BLaER1 treated with 17β-estradiol and CSF1 and Interleukin-3, amounts not matched to agents 10 nM and 100 nM (cell line): ENCODE measurements at regions not wholly inside any gene's neighbourhood (a gene's known extent, or its start where the extent isn't known, plus 50 kb on each side); places are given as distances from the start of the nearest gene placed in this dataset.

Source experiments
- H3K27ac ChIP-seq, 11 experiments: shearing (Covaris generic); formaldehyde crosslinking; 2 replicates each; pipeline ENCODE4 v1.8.1; 2022
- H3K27me3 ChIP-seq, 11 experiments: shearing (Covaris generic); formaldehyde crosslinking; 2 replicates each; pipeline ENCODE4 v1.8.1; 2022
- H3K36me3 ChIP-seq, 11 experiments: shearing (Covaris generic); formaldehyde crosslinking; 2 replicates each; pipeline ENCODE4 v1.8.1; 2022
- H3K4me1 ChIP-seq, 10 experiments: shearing (Covaris generic); formaldehyde crosslinking; 2 replicates each; pipeline ENCODE4 v1.8.1; 2022
- H3K4me2 ChIP-seq, 11 experiments: shearing (Covaris generic); formaldehyde crosslinking; 2 replicates each; pipeline ENCODE4 v1.8.1; 2022
- H3K4me3 ChIP-seq, 10 experiments: shearing (Covaris generic); formaldehyde crosslinking; 2 replicates each; pipeline ENCODE4 v1.8.1; 2022
- H3K9ac ChIP-seq, 11 experiments: shearing (Covaris generic); formaldehyde crosslinking; 2 replicates each; pipeline ENCODE4 v1.8.1; 2022
- H3K9me3 ChIP-seq, 11 experiments: shearing (Covaris generic); formaldehyde crosslinking; replicated peaks in 1 of 11; 2 replicates each; pipeline ENCODE4 v1.8.1; 2022
- H4K20me1 ChIP-seq, 11 experiments: shearing (Covaris generic); formaldehyde crosslinking; 2 replicates each; pipeline ENCODE4 v1.8.1; 2022
- Cebpa-rat ChIP-seq, 11 experiments: shearing (Covaris generic); IDR thresholded peaks; 2 replicates each; pipeline ENCODE4 v1.8.1; 2022

DNA sequence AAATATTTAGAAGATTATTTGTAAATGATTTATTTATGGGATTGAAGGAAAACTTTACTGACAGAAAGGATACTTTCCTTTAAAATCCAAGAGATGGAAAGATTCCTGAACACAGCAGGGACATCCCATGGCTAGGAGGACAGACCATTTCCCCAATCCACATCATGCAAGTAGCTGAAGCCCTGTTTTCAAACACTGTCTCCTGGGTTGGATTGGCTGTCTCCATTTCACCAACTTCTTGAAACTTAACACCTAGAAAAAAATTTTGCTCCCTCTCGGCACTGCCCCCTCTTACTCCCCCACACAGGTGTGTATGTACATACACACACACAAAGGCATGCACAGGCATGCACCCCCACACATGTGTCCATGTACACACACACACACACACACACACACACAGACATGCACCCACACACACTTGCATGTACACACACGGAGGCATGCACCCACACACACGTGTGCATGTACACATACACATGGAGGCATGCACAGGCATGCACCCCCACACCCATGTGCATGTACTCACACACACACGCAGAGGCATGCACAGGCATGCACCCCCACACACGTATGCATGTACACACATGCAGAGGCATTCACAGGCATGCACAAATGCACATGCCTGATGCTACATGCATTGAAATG is 320.0 kb downstream of the CHRM3 start:
- H3K9ac ChIP-seq: no peak overlapping the region
- H3K27me3 ChIP-seq: no peaks in the 10 kb centered on the region
- H3K4me1 ChIP-seq: no peaks in the 10 kb centered on the region
- no peak overlapping the region for H3K27ac ChIP-seq
- no peak overlapping the region for H3K4me2 ChIP-seq
- H4K20me1 ChIP-seq: no peaks in the 10 kb centered on the region
- TF ChIP-seq Cebpa-rat (IDR thresholded peaks at IDR 0.05): no peak
- H3K9me3 ChIP-seq: no peaks in the 10 kb centered on the region
- no peaks in the 10 kb centered on the region for H3K36me3 ChIP-seq
- no peak overlapping the region for H3K4me3 ChIP-seq

DNA sequence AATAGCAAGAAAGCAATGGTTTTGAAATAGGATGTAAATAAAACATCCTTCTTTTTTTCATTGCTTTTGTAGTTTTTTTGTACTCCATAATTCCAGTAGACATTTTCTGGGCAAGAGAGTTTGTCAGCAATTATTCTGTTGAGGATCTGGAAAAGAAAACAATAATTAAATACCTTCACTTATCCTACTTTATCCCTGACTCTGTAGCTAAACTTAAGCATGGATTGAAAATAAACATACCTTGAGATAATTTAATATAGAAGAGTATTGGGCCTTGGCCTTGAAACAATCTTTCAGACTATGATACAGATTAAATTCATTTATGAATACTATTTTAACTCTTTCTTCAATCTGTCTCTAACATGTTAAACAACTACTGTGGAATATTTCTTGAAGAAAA is 321.2 kb downstream of the CHRM3 start:
- H3K9ac ChIP-seq: no peak overlapping the region
- no peaks in the 10 kb centered on the region for H3K36me3 ChIP-seq
- no peaks in the 10 kb centered on the region for H3K27me3 ChIP-seq
- TF ChIP-seq Cebpa-rat (IDR thresholded peaks at IDR 0.05): no peak
- no peaks in the 10 kb centered on the region for H3K4me1 ChIP-seq
- no peak overlapping the region for H3K4me3 ChIP-seq
- H4K20me1 ChIP-seq: no peaks in the 10 kb centered on the region
- no peak overlapping the region for H3K4me2 ChIP-seq
- no peaks in the 10 kb centered on the region for H3K9me3 ChIP-seq
- no peak overlapping the region for H3K27ac ChIP-seq

DNA sequence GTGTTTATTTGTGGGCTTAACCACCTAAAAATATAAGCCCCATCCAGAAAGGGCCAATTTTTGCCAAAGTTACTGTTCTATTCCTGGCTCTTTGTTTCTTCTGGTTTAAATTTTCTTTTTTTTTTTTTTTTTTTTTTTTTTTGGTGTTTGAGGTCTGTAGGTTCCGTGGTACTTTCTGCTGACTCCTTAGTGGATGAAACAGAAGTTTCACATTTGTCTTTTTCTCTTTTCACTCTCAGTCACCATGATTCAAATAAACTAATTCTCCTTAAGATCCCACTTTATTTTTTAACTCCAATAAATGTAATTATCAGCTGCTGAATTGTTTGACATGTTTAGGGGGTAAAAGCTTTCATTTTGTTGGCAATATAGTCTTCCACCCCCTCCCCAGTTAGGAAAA is 322.3 kb downstream of the CHRM3 start:
- TF ChIP-seq Cebpa-rat (IDR thresholded peaks at IDR 0.05): no peak
- Histone ChIP-seq H3K4me1 (no peaks in the 10 kb centered on the region), H3K9ac (no peak overlapping the region), H3K27me3 (no peaks in the 10 kb centered on the region), H3K4me2 (no peak overlapping the region), H4K20me1 (no peaks in the 10 kb centered on the region), H3K27ac (no peak overlapping the region), H3K36me3 (no peaks in the 10 kb centered on the region), H3K4me3 (no peak overlapping the region), H3K9me3 (no peaks in the 10 kb centered on the region)

DNA sequence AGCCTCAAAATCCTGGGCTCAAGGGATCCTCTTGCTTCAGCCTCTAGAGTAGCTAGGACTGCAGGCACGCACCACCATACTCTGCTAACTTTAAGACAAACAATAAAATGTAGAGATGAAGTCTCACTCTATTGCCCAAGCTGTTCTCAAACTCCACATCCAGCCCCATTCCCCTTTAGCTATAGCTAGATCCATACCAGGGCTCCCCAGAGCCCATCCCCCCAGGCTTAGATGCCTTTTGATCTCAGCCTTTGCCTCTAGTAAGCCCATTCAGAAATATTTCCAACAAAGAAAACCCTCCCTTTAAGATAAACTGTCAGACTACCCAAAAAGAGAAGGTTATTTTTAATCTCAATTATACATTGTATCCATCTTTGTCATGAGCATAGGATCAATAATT is 325.4 kb downstream of the CHRM3 start:
- Histone ChIP-seq H3K36me3 (no peaks in the 10 kb centered on the region), H3K27ac (no peak overlapping the region), H4K20me1 (no peaks in the 10 kb centered on the region), H3K4me2 (no peak overlapping the region), H3K27me3 (no peaks in the 10 kb centered on the region), H3K4me3 (no peak overlapping the region), H3K9me3 (no peaks in the 10 kb centered on the region), H3K4me1 (peaks cover 0 to 7% (median 3%) of the 10 kb centered on the region in 10 experiments; a peak in 8 of 20 replicates), H3K9ac (no peak overlapping the region)
- no peak for TF ChIP-seq Cebpa-rat (IDR thresholded peaks at IDR 0.05)

DNA sequence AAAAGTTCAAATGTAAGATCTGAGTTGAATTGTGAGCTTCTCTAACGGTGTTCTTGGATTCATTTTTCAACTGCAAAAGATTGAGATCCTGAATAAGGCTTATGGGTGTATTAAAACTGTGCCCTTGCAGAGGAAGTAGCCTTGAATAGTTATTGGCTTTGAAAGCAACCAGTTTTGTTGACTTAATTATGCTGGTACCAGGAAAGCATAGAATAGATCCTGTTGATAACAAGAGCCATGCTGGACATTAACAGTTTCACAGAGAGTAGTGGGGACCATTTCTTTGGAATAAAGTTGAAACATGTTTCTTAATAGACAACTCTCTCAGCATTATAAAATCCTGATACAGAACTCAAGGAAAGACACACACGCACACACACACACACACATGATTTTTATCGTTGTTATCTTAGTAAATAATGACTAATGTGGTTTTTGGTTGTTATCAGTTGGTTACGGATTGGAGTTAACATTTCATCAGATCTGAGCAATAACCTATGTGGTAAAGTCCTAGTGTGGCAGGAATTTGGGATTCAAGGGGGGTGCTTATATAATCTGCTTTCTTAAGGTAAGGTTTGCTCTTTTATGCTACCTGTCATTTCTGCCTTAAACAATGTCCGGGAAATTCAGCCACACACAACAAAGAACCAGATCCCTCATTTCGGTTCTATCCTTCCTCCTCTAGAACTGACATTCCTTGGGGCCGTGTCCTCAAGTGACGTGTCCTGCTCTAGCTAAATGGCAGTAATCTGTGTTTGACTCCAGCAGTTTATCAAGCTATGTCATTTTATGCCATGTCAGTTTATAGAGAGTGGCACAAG is 330.9 kb downstream of the CHRM3 start:
- Histone ChIP-seq H3K9ac (no peak overlapping the region), H4K20me1 (no peaks in the 10 kb centered on the region), H3K9me3 (no peaks in the 10 kb centered on the region), H3K4me1 (peaks cover 30 to 50% (median 32%) of the 10 kb centered on the region in 10 experiments), H3K36me3 (no peaks in the 10 kb centered on the region), H3K27me3 (no peaks in the 10 kb centered on the region), H3K4me3 (no peak overlapping the region), H3K27ac (peak overlapping the region in 1 of 11 experiments; percentile 11; a peak in 1 of 22 replicates), H3K4me2 (peak overlapping the region in 1 of 11 experiments; percentile 2; a peak in 2 of 22 replicates)
- no peak for TF ChIP-seq Cebpa-rat (IDR thresholded peaks at IDR 0.05)

DNA sequence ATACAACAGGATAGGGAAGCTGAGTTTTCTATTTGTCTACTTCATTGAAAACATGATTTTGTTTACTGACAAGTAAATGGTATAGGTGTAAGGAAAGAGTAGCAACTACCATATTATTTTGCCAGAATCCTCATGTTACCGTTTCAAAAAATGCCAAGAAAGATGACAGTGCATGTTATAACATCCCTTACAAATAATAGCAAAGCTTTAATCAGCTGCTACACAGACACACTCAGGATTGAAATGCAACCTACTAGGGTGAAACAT is 331.5 kb downstream of the CHRM3 start:
- TF ChIP-seq Cebpa-rat (IDR thresholded peaks at IDR 0.05): no peak
- Histone ChIP-seq H3K4me2 (peak overlapping the region in 1 of 11 experiments; percentile 2; a peak in 2 of 22 replicates), H3K9me3 (no peaks in the 10 kb centered on the region), H4K20me1 (no peaks in the 10 kb centered on the region), H3K4me1 (peaks cover 30 to 50% (median 32%) of the 10 kb centered on the region in 10 experiments), H3K27ac (peak overlapping the region in 1 of 11 experiments; percentile 11; a peak in 3 of 22 replicates), H3K9ac (no peak overlapping the region), H3K4me3 (no peak overlapping the region), H3K27me3 (no peaks in the 10 kb centered on the region), H3K36me3 (no peaks in the 10 kb centered on the region)

DNA sequence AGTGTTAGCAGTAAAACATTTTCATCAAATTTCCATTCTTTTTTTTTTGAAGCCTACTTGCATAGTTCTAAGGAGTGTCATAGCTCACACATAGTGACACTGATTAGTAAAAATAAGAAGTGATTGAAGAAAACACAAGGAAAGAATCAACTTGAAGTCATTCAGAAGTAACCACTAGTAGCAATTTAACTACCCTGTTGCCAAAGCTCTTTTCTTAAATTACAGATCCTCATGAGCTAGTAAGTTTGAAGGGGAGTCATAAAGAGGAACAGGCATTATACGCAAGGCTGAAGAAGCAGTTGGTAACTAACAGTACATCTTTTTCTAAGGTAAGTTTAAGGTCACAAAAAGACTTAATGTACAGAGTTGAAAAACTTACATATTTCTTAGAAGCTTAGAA is 332.2 kb downstream of the CHRM3 start:
- TF ChIP-seq Cebpa-rat (IDR thresholded peaks at IDR 0.05): no peak
- no peak overlapping the region for H3K9ac ChIP-seq
- H3K4me1 ChIP-seq: peaks cover 30 to 50% (median 32%) of the 10 kb centered on the region in 10 experiments

DNA sequence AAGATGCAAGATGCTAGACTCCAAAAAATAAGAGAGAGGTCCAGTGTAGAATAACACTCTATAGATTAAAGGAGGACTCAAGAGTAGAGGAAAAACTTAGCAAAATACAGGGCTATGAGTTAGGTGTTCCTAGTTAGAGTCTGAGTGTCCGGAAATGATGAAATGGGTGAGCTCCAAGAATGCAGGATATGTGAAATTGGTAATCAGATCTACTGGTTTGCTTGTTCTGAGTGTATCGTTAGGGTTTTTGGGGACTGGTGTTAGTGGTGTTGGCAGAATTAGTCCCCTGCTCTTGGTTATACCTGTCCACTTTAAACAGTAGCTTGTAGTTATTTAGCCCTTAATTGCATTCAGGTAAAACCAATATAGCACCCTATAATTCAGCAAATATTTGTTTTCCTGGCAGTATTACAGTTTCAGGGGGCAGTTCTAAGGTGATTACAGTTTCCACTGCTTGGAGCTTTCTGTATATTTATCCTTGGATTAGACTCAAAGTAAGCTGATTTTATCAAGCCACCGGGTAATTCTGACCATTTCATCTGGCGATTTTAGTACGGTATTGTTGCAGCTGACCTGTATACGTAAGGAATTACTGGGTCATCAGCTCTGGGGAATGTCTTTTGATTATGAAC is 332.7 kb downstream of the CHRM3 start:
- Histone ChIP-seq H3K4me1 (peaks cover 30 to 50% (median 32%) of the 10 kb centered on the region in 10 experiments), H3K27ac (peak overlapping the region in 10 of 11 experiments; percentile 6 to 76 (median 63); a peak in 18 of 22 replicates), H3K9ac (peak overlapping the region in 6 of 11 experiments; percentile 2 to 57 (median 8); a peak in 7 of 22 replicates), H4K20me1 (no peaks in the 10 kb centered on the region), H3K27me3 (no peaks in the 10 kb centered on the region), H3K4me2 (peak overlapping the region; percentile 72 to 92 (median 78)), H3K36me3 (no peaks in the 10 kb centered on the region), H3K4me3 (peak overlapping the region in 7 of 10 experiments; percentile 12 to 39 (median 21); a peak in 4 of 20 replicates), H3K9me3 (no peaks in the 10 kb centered on the region)
- no peak for TF ChIP-seq Cebpa-rat (IDR thresholded peaks at IDR 0.05)

More for the DNA sequence above, 332.2 kb downstream of the CHRM3 start:
- H3K4me2 ChIP-seq: peak overlapping the region in 10 of 11 experiments; percentile 72 to 92 (median 78); a peak in 18 of 22 replicates
- no peaks in the 10 kb centered on the region for H4K20me1 ChIP-seq
- H3K9me3 ChIP-seq: no peaks in the 10 kb centered on the region
- H3K36me3 ChIP-seq: no peaks in the 10 kb centered on the region
- no peak overlapping the region for H3K4me3 ChIP-seq
- peak overlapping the region in 8 of 11 experiments; percentile 46 to 76 (median 66); a peak in 14 of 22 replicates for H3K27ac ChIP-seq
- H3K27me3 ChIP-seq: no peaks in the 10 kb centered on the region

DNA sequence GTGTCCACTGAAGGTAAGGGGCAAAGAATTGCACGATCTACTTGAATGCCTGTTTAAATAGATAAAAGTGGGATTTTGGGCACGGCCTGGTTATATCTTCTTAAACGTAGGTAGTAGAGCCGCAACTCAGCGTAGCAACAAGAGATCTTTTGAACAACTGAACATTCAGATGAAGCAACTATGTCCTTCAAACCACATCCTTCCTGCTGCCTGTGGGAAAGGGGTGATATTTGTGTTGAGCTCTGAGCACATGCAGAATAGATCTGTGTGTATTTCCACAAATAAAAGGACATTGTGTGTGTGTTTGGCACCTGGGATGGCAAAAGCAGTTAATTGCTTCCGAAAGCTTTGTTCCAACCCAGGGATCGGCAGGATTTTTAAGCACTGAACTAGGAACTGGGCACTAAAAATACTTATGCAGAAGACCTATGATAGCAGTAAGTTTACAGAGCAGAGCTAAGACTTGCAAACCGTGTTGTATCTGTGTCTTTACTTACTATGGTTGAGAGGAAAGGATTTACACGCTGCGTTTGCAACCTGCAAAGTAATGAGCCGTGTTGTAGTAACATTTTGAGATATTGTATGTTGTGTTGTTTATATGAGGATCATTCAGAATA is 333.4 kb downstream of the CHRM3 start:
- peak overlapping the region; percentile 72 to 92 (median 78) for H3K4me2 ChIP-seq

More for the DNA sequence above, 333.4 kb downstream of the CHRM3 start:
- Histone ChIP-seq H3K27ac (peak overlapping the region in 10 of 11 experiments; percentile 6 to 76 (median 63); a peak in 18 of 22 replicates), H3K36me3 (no peaks in the 10 kb centered on the region), H3K9ac (peak overlapping the region in 9 of 11 experiments; percentile 3 to 57 (median 45); a peak in 13 of 22 replicates), H4K20me1 (no peaks in the 10 kb centered on the region), H3K4me1 (peaks cover 30 to 50% (median 32%) of the 10 kb centered on the region in 10 experiments), H3K4me3 (peak overlapping the region; percentile 9 to 43 (median 22); a peak in 10 of 20 replicates), H3K27me3 (no peaks in the 10 kb centered on the region), H3K9me3 (no peaks in the 10 kb centered on the region)
- peak in 8 of 11 experiments; percentile 51 to 84 (median 70); a peak in 13 of 22 replicates for TF ChIP-seq Cebpa-rat (IDR thresholded peaks at IDR 0.05)
